Endothelial cell of umbilical vein (primary cell): ENCODE measurements at regions not wholly inside any gene's neighbourhood (a gene's known extent, or its start where the extent isn't known, plus 50 kb on each side); places are given as distances from the start of the nearest gene placed in this dataset.

Experiments used
- BruUV-seq: library from RNA; stranded (reverse); fragments of 400-500 nt; replicated peaks from 2 replicates; lab custom pipeline; 2021; lab: Mats Ljungman, UMichigan
- CTCF ChIA-PET: fragments of 300-600, 350-600 bp; sonication (Branson Sonifier 250); formaldehyde crosslinking; loops from one replicate; lab custom pipeline; 2021; ENCODE audit warnings: antibody characterized with exemption, inconsistent platforms; lab: Charles Lee
- POLR2A ChIA-PET: fragments of 300-600, 350-600 bp; sonication (Branson Sonifier 250); formaldehyde crosslinking; loops from one replicate; lab custom pipeline; 2021; ENCODE audit warnings: antibody characterized with exemption, inconsistent platforms; lab: Charles Lee
- DNase-seq: peaks from one replicate; pipeline ENCODE4 v3.0.0-alpha.2; 2011; ENCODE audit warnings: low read depth, low spot score
- FAIRE-seq: peaks from 2 replicates; lab custom pipeline; 2011; peaks lifted over from hg19 to GRCh38; lab: Jason Lieb, UNC
- H2AFZ ChIP-seq: 2 replicates; pipeline ENCODE4 v1.6.0; 2012; ENCODE audit warnings: low read depth, low read length, control low read depth, inconsistent platforms
- H3K27ac ChIP-seq: 2 replicates; pipeline ENCODE4 v1.5.1; 2011; ENCODE audit warnings: low read depth, mild to moderate bottlenecking, control low read depth, low read length, moderate library complexity; ENCODE audit not compliant: insufficient read depth
- H3K27me3 ChIP-seq, 2 experiments: 2 replicates each; pipeline versions ENCODE4 v1.6.0 to v1.6.1; 2011; ENCODE audit warnings: low read length in 2 of 2, mixed read lengths in 1 of 2; ENCODE audit not compliant: control insufficient read depth in 2 of 2, insufficient read depth in 2 of 2
- H3K36me3 ChIP-seq, 2 experiments: 2 replicates in 1 of 2; 3 replicates in 1 of 2; pipeline ENCODE4 v1.5.1; 2011; ENCODE audit warnings: low read length in 2 of 2, mild to moderate bottlenecking in 1 of 2, moderate library complexity in 1 of 2; ENCODE audit not compliant: control insufficient read depth in 2 of 2, insufficient read depth in 2 of 2; ENCODE audit errors: extremely low read depth in 1 of 2
- H3K4me1 ChIP-seq: 3 replicates; pipeline ENCODE4 v1.5.1; 2011; ENCODE audit warnings: mild to moderate bottlenecking, low read length; ENCODE audit not compliant: control insufficient read depth, insufficient read depth; ENCODE audit errors: extremely low read depth
- H3K4me2 ChIP-seq: 2 replicates; pipeline ENCODE4 v1.6.1; 2011; ENCODE audit warnings: low read length, control low read depth, mixed read lengths; ENCODE audit not compliant: insufficient read depth
- H3K4me3 ChIP-seq, 3 experiments: fragments of 200-600 bp in 1 of 3; sonication (generic), shearing (Covaris generic) in 1 of 3; replicated peaks in 1 of 3; 2 replicates each; pipeline ENCODE4 v1.5.1; 2011 to 2016; ENCODE audit warnings: control low read depth in 3 of 3, low read length in 3 of 3, mild to moderate bottlenecking in 2 of 3, inconsistent platforms in 1 of 3, low read depth in 1 of 3, moderate library complexity in 1 of 3; ENCODE audit not compliant: insufficient read depth in 1 of 3
- H3K79me2 ChIP-seq: 2 replicates; pipeline ENCODE4 v1.6.0; 2012; ENCODE audit warnings: low read length, inconsistent platforms; ENCODE audit not compliant: control insufficient read depth, insufficient read depth
- H3K9ac ChIP-seq: replicated peaks from 2 replicates; pipeline ENCODE3; 2011; ENCODE audit warnings: low read length, control low read depth; ENCODE audit not compliant: insufficient read depth; ENCODE audit errors: extremely low read depth
- H3K9me1 ChIP-seq: replicated peaks from 3 replicates; pipeline ENCODE4 v1.6.0; 2011; ENCODE audit warnings: mild to moderate bottlenecking, low read length; ENCODE audit not compliant: control insufficient read depth, insufficient read depth; ENCODE audit errors: extremely low read depth
- H3K9me3 ChIP-seq: replicated peaks from 2 replicates; pipeline ENCODE4 v1.5.1; 2012; ENCODE audit warnings: low read length, inconsistent platforms; ENCODE audit not compliant: control insufficient read depth, insufficient read depth
- H4K20me1 ChIP-seq: replicated peaks from 2 replicates; pipeline ENCODE3; 2011; ENCODE audit warnings: mild to moderate bottlenecking, low read length; ENCODE audit not compliant: control insufficient read depth, insufficient read depth; ENCODE audit errors: extremely low read depth
- CTCF ChIP-seq, 2 donors: IDR thresholded peaks; 1 replicate in 1 of 2; 2 replicates in 1 of 2; pipeline ENCODE4 v1.5.1; 2011; ENCODE audit warnings: low read length in 2 of 2, mild to moderate bottlenecking in 2 of 2, moderate library complexity in 2 of 2, control low read depth in 1 of 2, inconsistent platforms in 1 of 2, low read depth in 1 of 2; ENCODE audit not compliant: insufficient read depth in 1 of 2; ENCODE audit errors: extremely low read depth in 1 of 2
- FOS ChIP-seq: IDR thresholded peaks from 2 replicates; pipeline ENCODE4 v1.6.1; 2011; ENCODE audit warnings: mild to moderate bottlenecking, low read length, moderate library complexity, borderline replicate concordance; ENCODE audit not compliant: insufficient read depth
- GATA2 ChIP-seq: IDR thresholded peaks from 2 replicates; pipeline ENCODE4 v1.7.0; 2011; ENCODE audit warnings: low read depth, mild to moderate bottlenecking, moderate library complexity, mixed read lengths, low read length; ENCODE audit not compliant: insufficient read length, insufficient read depth
- JUN ChIP-seq: IDR thresholded peaks from 2 replicates; pipeline ENCODE4 v1.6.1; 2011; ENCODE audit warnings: borderline replicate concordance, low read depth; ENCODE audit not compliant: insufficient read length, insufficient read depth
- MAX ChIP-seq: IDR thresholded peaks from 2 replicates; pipeline ENCODE4 v1.6.1; 2011; ENCODE audit not compliant: insufficient read depth, insufficient read length
- MYC ChIP-seq: IDR thresholded peaks from one replicate; pipeline ENCODE4 v1.6.1; 2011; ENCODE audit warnings: mild to moderate bottlenecking, low read depth, low read length
- POLR2AphosphoS5 ChIP-seq: IDR thresholded peaks from 2 replicates; pipeline ENCODE4 v1.6.1; 2012; ENCODE audit warnings: low read depth, mild to moderate bottlenecking, control low read depth, low read length, moderate library complexity; ENCODE audit not compliant: insufficient read depth
- dilution Hi-C: fragments of 300-500 bp; cut with MboI; formaldehyde crosslinking; loops from one replicate; pipeline ENCODE4 v1.15.0; 2019; ENCODE audit warnings: low sequenced_read_pairs; ENCODE audit not compliant: extremely low pct_ligation_motif_present
- intact Hi-C: fragments of 100-400 bp; cut with micrococcal nuclease; formaldehyde crosslinking; loops from one replicate; pipeline ENCODE4 v1.10.0; 2022

GRCh38 chr14:48027115-48027514, 351.7 kb upstream of the MDGA2 start:
- DNase-seq (no peak), FAIRE-seq (no peak)
- POLR2A ChIA-PET, result no interaction called here
- Histone ChIP-seq H3K36me3 (no peaks in the 10 kb centered on the region), H2AFZ (no peak overlapping the region), H3K4me3 (no peak overlapping the region), H3K4me1 (no peaks in the 10 kb centered on the region), H3K9me1 (no peaks in the 10 kb centered on the region), H3K79me2 (no peaks in the 10 kb centered on the region), H3K27ac (no peak overlapping the region), H3K27me3 (no peaks in the 10 kb centered on the region), H3K9ac (no peak overlapping the region), H3K4me2 (no peak overlapping the region), H4K20me1 (no peaks in the 10 kb centered on the region), H3K9me3 (no peaks in the 10 kb centered on the region)
- intact Hi-C loops, result no loop called here
- dilution Hi-C loops, result no loop called here
- TF ChIP-seq MYC, result no peak
- TF ChIP-seq GATA2, result no peak
- TF ChIP-seq JUN, result no peak
- no peak for TF ChIP-seq CTCF (IDR thresholded peaks at IDR 0.05; ENCODE audit: extremely low read depth in 1 of 2, insufficient read depth in 1 of 2, low read depth in 1 of 2, low read length in 2 of 2)
- no peak for TF ChIP-seq POLR2AphosphoS5
- no peak for TF ChIP-seq MAX
- no peak for TF ChIP-seq FOS
- no TSS peak for BruUV-seq
- CTCF ChIA-PET, result no interaction called here
